GM12892 (cell line): ENCODE measurements at regions not wholly inside any gene's neighbourhood (a gene's known extent, or its start where the extent isn't known, plus 50 kb on each side); places are given as distances from the start of the nearest gene placed in this dataset.

Experiments used
- POLR2A ChIP-seq: IDR thresholded peaks from 2 replicates; pipeline ENCODE4 v1.6.1; 2011; ENCODE audit warnings: low read depth, low read length, control low read depth
- POLR2AphosphoS5 ChIP-seq: IDR thresholded peaks from 2 replicates; pipeline ENCODE4 v1.6.1; 2011; ENCODE audit warnings: low read depth, low read length, control low read depth
- TAF1 ChIP-seq: IDR thresholded peaks from 2 replicates; pipeline ENCODE4 v1.6.1; 2011; ENCODE audit warnings: low read depth, mild to moderate bottlenecking, control low read depth, low read length, borderline replicate concordance

- TF ChIP-seq TAF1: no peak
- TF ChIP-seq POLR2A: no peak
- no peak for TF ChIP-seq POLR2AphosphoS5
Observed at GRCh38 chr2:196586511-196586991, 53.0 kb upstream of the CCDC150 start.
